OCI-LY3 (cell line): ENCODE measurements at regions not wholly inside any gene's neighbourhood (a gene's known extent, or its start where the extent isn't known, plus 50 kb on each side); places are given as distances from the start of the nearest gene placed in this dataset.

Source experiments
- H2AFZ ChIP-seq: fragments of 200-600, 300-600 bp; shearing (Covaris generic); 2 replicates; pipeline ENCODE4 v1.6.0; 2014; ENCODE audit warnings: antibody characterized with exemption, low read depth, low read length
- H3K27ac ChIP-seq: fragments of 200-600, 300-600 bp; sonication (generic); 2 replicates; pipeline ENCODE4 v1.5.1; 2014; ENCODE audit warnings: mild to moderate bottlenecking, low read length, moderate library complexity, mixed read lengths
- H3K27me3 ChIP-seq: fragments of 200-600, 300-600 bp; sonication (generic); 2 replicates; pipeline ENCODE4 v1.6.1; 2014; ENCODE audit warnings: low read depth, low read length, mixed read lengths
- H3K36me3 ChIP-seq: fragments of 200-600, 300-600 bp; sonication (generic); replicated peaks from 2 replicates; pipeline ENCODE3; 2014; ENCODE audit warnings: low read depth, low read length, mixed read lengths
- H3K4me1 ChIP-seq: fragments of 300-600, 200-600 bp; sonication (generic); 2 replicates; pipeline ENCODE4 v1.6.1; 2014; ENCODE audit warnings: low read length, mixed read lengths
- H3K4me2 ChIP-seq: fragments of 200-600, 300-600 bp; sonication (generic); 2 replicates; pipeline ENCODE4 v1.6.1; 2014; ENCODE audit warnings: low read length, mixed read lengths
- H3K4me3 ChIP-seq: fragments of 300-600, 200-600 bp; sonication (generic); 2 replicates; pipeline ENCODE4 v1.5.1; 2014; ENCODE audit warnings: antibody characterized with exemption, mild to moderate bottlenecking, low read length, moderate library complexity
- H3K79me2 ChIP-seq: fragments of 300-600, 200-600 bp; shearing (Covaris generic); 2 replicates; pipeline ENCODE4 v1.6.1; 2014; ENCODE audit warnings: mild to moderate bottlenecking, low read length, mixed read lengths
- H3K9ac ChIP-seq: fragments of 300-600, 200-600 bp; shearing (Covaris generic); 2 replicates; pipeline ENCODE4 v1.6.0; 2014; ENCODE audit warnings: mild to moderate bottlenecking, low read length, moderate library complexity
- H3K9me3 ChIP-seq: fragments of 200-600, 300-600 bp; shearing (Covaris generic); 2 replicates; pipeline ENCODE4 v1.6.1; 2014; ENCODE audit warnings: low read length, mixed read lengths; ENCODE audit not compliant: insufficient read depth
- H4K20me1 ChIP-seq: fragments of 200-600, 300-600 bp; sonication (generic); 2 replicates; pipeline ENCODE4 v1.6.1; 2016; ENCODE audit warnings: low read length, mixed read lengths; ENCODE audit not compliant: insufficient read depth
- EZH2phosphoT487 ChIP-seq: fragments of 200-600 bp; shearing (Covaris generic); IDR thresholded peaks from 2 replicates; pipeline ENCODE4 v1.6.1; 2018; ENCODE audit warnings: antibody characterized with exemption, mixed run types, low read depth
- TF ChIP-seq, protein P1 (sequence below): fragments of 200-600, 300-600 bp; sonication (generic); IDR thresholded peaks from 2 replicates; pipeline ENCODE4 v1.5.1; 2014; ENCODE audit warnings: antibody characterized with exemption, low read length, low read depth

DNA sequence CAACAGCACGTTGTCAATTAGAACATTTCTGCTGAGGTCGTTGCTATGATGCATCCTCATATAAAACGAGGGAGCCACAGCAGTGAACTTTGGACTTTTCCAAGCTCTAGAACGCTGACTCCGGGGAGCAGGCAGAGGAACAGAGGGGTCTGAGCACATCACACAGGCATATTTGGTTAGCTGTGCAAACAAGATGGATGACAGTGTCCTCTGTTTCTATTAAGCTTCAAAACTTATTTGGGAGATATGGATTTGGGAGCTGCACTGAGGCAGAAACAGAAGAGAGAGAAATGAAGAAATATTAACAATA is 278.0 kb upstream of the TBL1XR1 start:
- Histone ChIP-seq H4K20me1 (no peaks in the 10 kb centered on the region), H3K9me3 (no peaks in the 10 kb centered on the region), H3K27me3 (no peaks in the 10 kb centered on the region), H3K27ac (no peak overlapping the region), H3K4me3 (no peak overlapping the region), H3K4me2 (no peak overlapping the region), H3K4me1 (no peaks in the 10 kb centered on the region), H2AFZ (no peak overlapping the region), H3K9ac (no peak overlapping the region), H3K79me2 (no peaks in the 10 kb centered on the region), H3K36me3 (no peaks in the 10 kb centered on the region)
- no peak for TF ChIP-seq EZH2phosphoT487
- TF ChIP-seq, protein P1, sequence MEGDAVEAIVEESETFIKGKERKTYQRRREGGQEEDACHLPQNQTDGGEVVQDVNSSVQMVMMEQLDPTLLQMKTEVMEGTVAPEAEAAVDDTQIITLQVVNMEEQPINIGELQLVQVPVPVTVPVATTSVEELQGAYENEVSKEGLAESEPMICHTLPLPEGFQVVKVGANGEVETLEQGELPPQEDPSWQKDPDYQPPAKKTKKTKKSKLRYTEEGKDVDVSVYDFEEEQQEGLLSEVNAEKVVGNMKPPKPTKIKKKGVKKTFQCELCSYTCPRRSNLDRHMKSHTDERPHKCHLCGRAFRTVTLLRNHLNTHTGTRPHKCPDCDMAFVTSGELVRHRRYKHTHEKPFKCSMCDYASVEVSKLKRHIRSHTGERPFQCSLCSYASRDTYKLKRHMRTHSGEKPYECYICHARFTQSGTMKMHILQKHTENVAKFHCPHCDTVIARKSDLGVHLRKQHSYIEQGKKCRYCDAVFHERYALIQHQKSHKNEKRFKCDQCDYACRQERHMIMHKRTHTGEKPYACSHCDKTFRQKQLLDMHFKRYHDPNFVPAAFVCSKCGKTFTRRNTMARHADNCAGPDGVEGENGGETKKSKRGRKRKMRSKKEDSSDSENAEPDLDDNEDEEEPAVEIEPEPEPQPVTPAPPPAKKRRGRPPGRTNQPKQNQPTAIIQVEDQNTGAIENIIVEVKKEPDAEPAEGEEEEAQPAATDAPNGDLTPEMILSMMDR: no peak

DNA sequence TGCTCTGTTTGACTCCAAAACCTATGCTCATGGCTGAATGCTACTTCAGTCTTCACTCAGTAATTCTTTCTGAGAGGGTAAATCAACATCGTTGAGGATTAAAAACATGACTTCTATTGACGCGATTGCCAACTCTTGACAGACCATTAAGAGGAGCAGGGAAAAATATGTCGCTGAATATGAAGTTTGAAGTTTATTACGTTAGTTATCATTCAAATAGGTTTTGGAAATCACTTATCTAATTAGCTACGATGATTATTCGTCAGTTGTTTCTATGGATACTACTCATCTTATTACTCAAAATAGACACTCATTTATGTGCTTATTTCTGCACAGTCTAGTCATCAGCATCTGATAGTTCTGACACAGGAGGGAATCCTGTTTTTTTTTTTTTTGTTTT is 279.2 kb upstream of the TBL1XR1 start:
- no peak overlapping the region for H3K9ac ChIP-seq
- H4K20me1 ChIP-seq: no peaks in the 10 kb centered on the region
- H3K27ac ChIP-seq: no peak overlapping the region
- no peaks in the 10 kb centered on the region for H3K27me3 ChIP-seq
- no peaks in the 10 kb centered on the region for H3K79me2 ChIP-seq
- no peak overlapping the region for H3K4me2 ChIP-seq
- no peaks in the 10 kb centered on the region for H3K9me3 ChIP-seq
- peaks cover 4% of the 10 kb centered on the region for H3K4me1 ChIP-seq
- H3K4me3 ChIP-seq: no peak overlapping the region
- H3K36me3 ChIP-seq: no peaks in the 10 kb centered on the region
- no peak for TF ChIP-seq EZH2phosphoT487
- TF ChIP-seq, protein P1: no peak
- H2AFZ ChIP-seq: no peak overlapping the region

GRCh38 chr3:177476921-177477435 is 279.7 kb upstream of the TBL1XR1 start:
- Histone ChIP-seq H3K9me3 (no peaks in the 10 kb centered on the region), H3K79me2 (no peaks in the 10 kb centered on the region), H3K4me1 (peaks cover 5% of the 10 kb centered on the region), H4K20me1 (no peaks in the 10 kb centered on the region), H3K27me3 (no peaks in the 10 kb centered on the region), H3K36me3 (no peaks in the 10 kb centered on the region), H3K4me3 (no peak overlapping the region), H3K9ac (no peak overlapping the region), H3K4me2 (no peak overlapping the region), H2AFZ (no peak overlapping the region), H3K27ac (no peak overlapping the region)
- TF ChIP-seq EZH2phosphoT487: no peak
- TF ChIP-seq, protein P1: no peak

DNA sequence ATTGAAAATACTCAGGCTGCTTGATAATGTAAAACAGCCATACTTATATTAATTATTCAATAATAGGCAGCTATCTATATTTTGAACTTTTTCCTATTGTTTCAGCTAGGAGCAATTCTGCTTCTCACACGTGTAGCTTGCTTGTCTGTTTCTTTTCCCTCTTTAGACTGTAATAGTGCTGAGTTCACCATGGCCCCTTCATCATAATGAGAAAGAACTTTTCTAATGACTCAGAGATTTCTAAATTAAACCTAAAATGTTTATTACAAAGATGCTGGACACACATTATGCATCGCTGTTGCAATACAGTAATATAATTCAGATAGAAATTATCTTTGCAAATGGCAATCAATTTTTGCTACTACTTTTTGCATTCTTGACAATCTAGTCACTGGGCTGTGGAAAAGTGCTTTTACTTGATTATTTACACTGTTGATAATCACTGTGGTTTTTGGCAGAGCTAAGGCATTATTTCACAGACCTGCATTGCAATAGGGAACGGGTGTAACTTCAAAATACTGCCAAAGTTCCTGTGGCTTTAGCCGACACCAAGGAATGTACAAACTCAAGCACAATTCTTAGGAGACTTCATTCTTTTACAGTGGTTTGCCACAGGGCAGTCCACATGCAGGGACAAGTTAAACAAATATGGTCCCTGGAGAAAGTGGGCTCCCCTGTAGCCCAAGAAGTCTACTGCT is 281.0 kb upstream of the TBL1XR1 start:
- Histone ChIP-seq H3K4me1 (peaks cover 5% of the 10 kb centered on the region), H3K27me3 (no peaks in the 10 kb centered on the region), H3K27ac (no peak overlapping the region), H3K9me3 (no peaks in the 10 kb centered on the region), H3K79me2 (no peaks in the 10 kb centered on the region), H2AFZ (no peak overlapping the region), H3K4me2 (no peak overlapping the region), H3K4me3 (no peak overlapping the region), H3K36me3 (no peaks in the 10 kb centered on the region), H4K20me1 (no peaks in the 10 kb centered on the region), H3K9ac (no peak overlapping the region)
- TF ChIP-seq EZH2phosphoT487: no peak
- TF ChIP-seq, protein P1: no peak
